Thoracic aorta (tissue), 2 donors: ENCODE measurements at regions not wholly inside any gene's neighbourhood (a gene's known extent, or its start where the extent isn't known, plus 50 kb on each side); places are given as distances from the start of the nearest gene placed in this dataset.

ENCODE experiments used
- ATAC-seq: fragments of 150-250 bp; one replicate; pipeline ENCODE4 v1.8.0; 2017; ENCODE audit warnings: low read depth; ENCODE audit not compliant: insufficient number of reproducible peaks, low FRiP score
- DNase-seq: peaks from one replicate; pipeline ENCODE4 v3.0.0-alpha.2; 2020; ENCODE audit warnings: low spot score
- H3K27ac ChIP-seq, 2 donors: fragments of 200-600 bp; sonication (generic); 1 replicate in 1 of 2; 2 replicates in 1 of 2; pipeline ENCODE4 v1.5.1; 2016; ENCODE audit warnings: mild to moderate bottlenecking in 2 of 2, moderate library complexity in 2 of 2
- H3K27me3 ChIP-seq: fragments of 200-600 bp; sonication (generic); replicated peaks from 2 replicates; pipeline ENCODE4 v1.6.0; 2016; ENCODE audit warnings: mild to moderate bottlenecking; ENCODE audit not compliant: insufficient read depth
- H3K36me3 ChIP-seq: fragments of 200-600 bp; sonication (generic); one replicate; pipeline ENCODE4 v1.5.1; 2016
- H3K4me1 ChIP-seq, 2 donors: fragments of 200-600 bp; sonication (generic); 1 replicate in 1 of 2; 2 replicates in 1 of 2; pipeline versions ENCODE4 v1.5.1 to v1.6.0; 2016; ENCODE audit warnings: low read depth in 2 of 2, mild to moderate bottlenecking in 1 of 2; ENCODE audit not compliant: control insufficient read depth in 1 of 2
- H3K4me3 ChIP-seq: fragments of 200-600 bp; sonication (generic); 2 replicates; pipeline ENCODE4 v1.5.1; 2016; ENCODE audit warnings: mild to moderate bottlenecking
- H3K9me3 ChIP-seq: fragments of 200-600 bp; sonication (generic); 2 replicates; pipeline ENCODE4 v1.5.1; 2016
- CTCF ChIP-seq: fragments of 200-600 bp; sonication (generic); IDR thresholded peaks from one replicate; pipeline ENCODE4 v1.5.1; 2019; ENCODE audit warnings: antibody characterized with exemption

DNA sequence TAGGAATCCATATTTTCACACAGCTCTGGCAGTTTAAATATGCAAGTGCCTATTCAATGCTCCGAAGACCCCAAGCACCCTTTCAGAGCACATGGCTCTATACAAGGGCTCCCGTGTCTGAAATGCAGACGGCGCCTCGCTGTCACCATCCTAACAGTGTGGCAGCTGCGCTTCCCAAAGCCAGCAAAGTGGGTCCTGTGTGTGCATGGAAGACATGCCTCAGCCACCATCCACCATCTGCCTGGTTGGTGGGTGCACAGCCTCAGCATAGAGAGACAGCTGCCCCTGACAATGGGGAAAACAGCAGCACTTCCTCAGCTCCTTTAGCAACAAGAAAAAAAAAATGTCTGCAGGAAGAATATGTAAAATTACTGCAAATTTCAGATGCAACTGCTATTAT is 218.1 kb downstream of the SP3 start:
- ATAC-seq (no peak), DNase-seq (no peak)
- Histone ChIP-seq H3K27me3 (no peaks in the 10 kb centered on the region), H3K36me3 (no peaks in the 10 kb centered on the region), H3K27ac (no peak overlapping the region), H3K4me1 (no peaks in the 10 kb centered on the region), H3K4me3 (no peak overlapping the region), H3K9me3 (no peaks in the 10 kb centered on the region)
- no peak for TF ChIP-seq CTCF

GRCh38 chr2:173749315-173749714 is 215.9 kb downstream of the SP3 start:
- no peaks in the 10 kb centered on the region for H3K36me3 ChIP-seq
- DNase-seq (no peak), ATAC-seq (no peak)
- H3K9me3 ChIP-seq: no peaks in the 10 kb centered on the region
- no peaks in the 10 kb centered on the region for H3K27me3 ChIP-seq
- H3K27ac ChIP-seq: no peak overlapping the region
- H3K4me3 ChIP-seq: no peak overlapping the region
- no peaks in the 10 kb centered on the region for H3K4me1 ChIP-seq
- no peak for TF ChIP-seq CTCF

- TF ChIP-seq CTCF: no peak
- ATAC-seq (no peak), DNase-seq (no peak)
- no peak overlapping the region for H3K27ac ChIP-seq
- H3K9me3 ChIP-seq: no peaks in the 10 kb centered on the region
- H3K4me1 ChIP-seq: no peaks in the 10 kb centered on the region
- no peak overlapping the region for H3K4me3 ChIP-seq
- H3K36me3 ChIP-seq: no peaks in the 10 kb centered on the region
- H3K27me3 ChIP-seq: no peaks in the 10 kb centered on the region
These were observed 214.8 kb downstream of the SP3 start for GRCh38 chr2:173750353-173750801.

GRCh38 chr2:173750831-173751230 is 214.3 kb downstream of the SP3 start:
- Histone ChIP-seq H3K4me3 (no peak overlapping the region), H3K4me1 (no peaks in the 10 kb centered on the region), H3K27me3 (no peaks in the 10 kb centered on the region), H3K27ac (no peak overlapping the region), H3K36me3 (no peaks in the 10 kb centered on the region), H3K9me3 (no peaks in the 10 kb centered on the region)
- ATAC-seq (no peak), DNase-seq (no peak)
- TF ChIP-seq CTCF: no peak

- no peak for DNase-seq
These were observed 213.8 kb downstream of the SP3 start for GRCh38 chr2:173751245-173751975.

More at GRCh38 chr2:173751245-173751975, 213.8 kb downstream of the SP3 start:
- TF ChIP-seq CTCF: no peak
- Histone ChIP-seq H3K27ac (no peak overlapping the region), H3K9me3 (no peaks in the 10 kb centered on the region), H3K27me3 (no peaks in the 10 kb centered on the region), H3K4me1 (no peaks in the 10 kb centered on the region), H3K4me3 (no peak overlapping the region), H3K36me3 (no peaks in the 10 kb centered on the region)
- ATAC-seq: no peak
